DMS153 (cell line): ENCODE measurements at regions not wholly inside any gene's neighbourhood (a gene's known extent, or its start where the extent isn't known, plus 50 kb on each side); places are given as distances from the start of the nearest gene placed in this dataset.
A peak's percentile ranks its signal among the peaks of the same experiment; 100 is the strongest.
"Not testable (repeated sequence)": the region's sequence is repeated elsewhere in the genome, so short reads cannot be mapped to it uniquely, and the experiment has no call there.

ENCODE experiments used
- DNase-seq: peaks from one replicate; lab custom pipeline; 2025; lab: John Stamatoyannopoulos, UW

GRCh38 chr9:25453875-25454274 lies 224.4 kb downstream of the TUSC1 start:
- no peak for DNase-seq

- no peak for DNase-seq
Measured at GRCh38 chr9:25449503-25449902, 228.7 kb downstream of the TUSC1 start.

GRCh38 chr9:25445721-25446120 lies 232.5 kb downstream of the TUSC1 start:
- DNase-seq, result not testable (repeated sequence)

GRCh38 chr9:25442526-25442925 lies 235.7 kb downstream of the TUSC1 start:
- DNase-seq, result no peak

- DNase-seq, result no peak
Measured at GRCh38 chr9:25427898-25428297, 250.3 kb downstream of the TUSC1 start.

- no peak for DNase-seq
Measured at GRCh38 chr9:25427290-25427689, 251.0 kb downstream of the TUSC1 start.

GRCh38 chr9:25421560-25421959 lies 256.7 kb downstream of the TUSC1 start:
- peak; percentile 6 for DNase-seq

GRCh38 chr9:25418974-25419373 lies 259.3 kb downstream of the TUSC1 start:
- no peak for DNase-seq

- DNase-seq, result no peak
Measured at GRCh38 chr9:25415718-25416117, 262.5 kb downstream of the TUSC1 start.

GRCh38 chr9:25412646-25413045 lies 265.6 kb downstream of the TUSC1 start:
- DNase-seq, result no peak

- no peak for DNase-seq
Measured at GRCh38 chr9:25397746-25398145, 280.5 kb downstream of the TUSC1 start.

- DNase-seq, result no peak
Measured at GRCh38 chr9:25396828-25397227, 281.4 kb downstream of the TUSC1 start.

GRCh38 chr9:25381141-25381540 lies 297.1 kb downstream of the TUSC1 start:
- no peak for DNase-seq

GRCh38 chr9:25377039-25377438 lies 301.2 kb downstream of the TUSC1 start:
- no peak for DNase-seq

- DNase-seq, result no peak
Measured at GRCh38 chr9:25374281-25374680, 304.0 kb downstream of the TUSC1 start.

GRCh38 chr9:25366906-25367305 lies 311.3 kb downstream of the TUSC1 start:
- no peak for DNase-seq

- no peak for DNase-seq
Measured at GRCh38 chr9:25353783-25354182, 324.5 kb downstream of the TUSC1 start.

- no peak for DNase-seq
Measured at GRCh38 chr9:25350011-25350410, 328.2 kb downstream of the TUSC1 start.

- no peak for DNase-seq
Measured at GRCh38 chr9:25322142-25322541, 356.1 kb downstream of the TUSC1 start.

GRCh38 chr9:25310961-25311360 lies 367.3 kb downstream of the TUSC1 start:
- DNase-seq, result no peak

- DNase-seq, result no peak
Measured at GRCh38 chr9:25308549-25308948, 369.7 kb downstream of the TUSC1 start.

- no peak for DNase-seq
Measured at GRCh38 chr9:25302601-25303000, 375.6 kb downstream of the TUSC1 start.

GRCh38 chr9:25288195-25288594 lies 390.0 kb downstream of the TUSC1 start:
- not testable (repeated sequence) for DNase-seq

GRCh38 chr9:25284365-25284764 lies 393.9 kb downstream of the TUSC1 start:
- no peak for DNase-seq

- DNase-seq, result no peak
Measured at GRCh38 chr9:25282946-25283345, 395.3 kb downstream of the TUSC1 start.
